Smooth muscle cell (in vitro differentiated cells): ENCODE measurements at regions not wholly inside any gene's neighbourhood (a gene's known extent, or its start where the extent isn't known, plus 50 kb on each side); places are given as distances from the start of the nearest gene placed in this dataset.

Experiments
- DNase-seq: peaks from one replicate; lab custom pipeline; 2025; ENCODE audit not compliant: unreplicated experiment; lab: John Stamatoyannopoulos, UW
- H2AFZ ChIP-seq: fragments of 200-600 bp; sonication (generic); 2 replicates; pipeline ENCODE4 v1.6.0; 2016; ENCODE audit warnings: antibody characterized with exemption, low read depth, mild to moderate bottlenecking
- H3F3A ChIP-seq: fragments of 200-600 bp; sonication (generic); 2 replicates; pipeline ENCODE4 v1.6.0; 2017; ENCODE audit warnings: antibody characterized with exemption, low read depth
- H3K27ac ChIP-seq: fragments of 200-600 bp; sonication (generic); 2 replicates; pipeline ENCODE4 v1.5.1; 2016; ENCODE audit warnings: low read depth, mild to moderate bottlenecking
- H3K27me3 ChIP-seq: fragments of 200-600 bp; sonication (generic); 2 replicates; pipeline ENCODE4 v1.6.1; 2016; ENCODE audit warnings: low read depth, mild to moderate bottlenecking
- H3K36me3 ChIP-seq: fragments of 200-600 bp; sonication (generic); 2 replicates; pipeline ENCODE4 v1.5.1; 2016; ENCODE audit warnings: low read depth
- H3K4me1 ChIP-seq: fragments of 200-600 bp; sonication (generic); 2 replicates; pipeline ENCODE4 v1.5.1; 2016; ENCODE audit warnings: low read depth
- H3K4me2 ChIP-seq: fragments of 200-600 bp; sonication (generic); 2 replicates; pipeline ENCODE4 v1.6.0; 2016; ENCODE audit warnings: mild to moderate bottlenecking
- H3K4me3 ChIP-seq: fragments of 200-600 bp; sonication (generic); 2 replicates; pipeline ENCODE4 v1.5.1; 2016; ENCODE audit warnings: mild to moderate bottlenecking
- H3K79me2 ChIP-seq: fragments of 200-600 bp; sonication (generic); 2 replicates; pipeline ENCODE4 v1.6.0; 2016; ENCODE audit warnings: low read depth, mild to moderate bottlenecking
- H3K9ac ChIP-seq: fragments of 200-600 bp; sonication (generic); 2 replicates; pipeline ENCODE4 v1.6.0; 2016; ENCODE audit warnings: low read depth
- H3K9me3 ChIP-seq: fragments of 200-600 bp; sonication (generic); replicated peaks from 2 replicates; pipeline ENCODE4 v1.5.1; 2016; ENCODE audit warnings: low read depth
- H4K20me1 ChIP-seq: fragments of 200-600 bp; sonication (generic); 2 replicates; pipeline ENCODE4 v1.6.0; 2016; ENCODE audit warnings: low read depth
- CTCF ChIP-seq: fragments of 200-600 bp; sonication (generic); IDR thresholded peaks from 2 replicates; pipeline ENCODE4 v1.5.1; 2017; ENCODE audit warnings: borderline replicate concordance, mild to moderate bottlenecking, antibody characterized with exemption; ENCODE audit not compliant: insufficient read depth, poor library complexity, severe bottlenecking
- WGBS: methylation state at CpG from one replicate; pipeline ENCODE4 v1.1.7; 2016; ENCODE audit warnings: low lambda C conversion rate; 5-methylcytosine and 5-hydroxymethylcytosine counted together

DNA sequence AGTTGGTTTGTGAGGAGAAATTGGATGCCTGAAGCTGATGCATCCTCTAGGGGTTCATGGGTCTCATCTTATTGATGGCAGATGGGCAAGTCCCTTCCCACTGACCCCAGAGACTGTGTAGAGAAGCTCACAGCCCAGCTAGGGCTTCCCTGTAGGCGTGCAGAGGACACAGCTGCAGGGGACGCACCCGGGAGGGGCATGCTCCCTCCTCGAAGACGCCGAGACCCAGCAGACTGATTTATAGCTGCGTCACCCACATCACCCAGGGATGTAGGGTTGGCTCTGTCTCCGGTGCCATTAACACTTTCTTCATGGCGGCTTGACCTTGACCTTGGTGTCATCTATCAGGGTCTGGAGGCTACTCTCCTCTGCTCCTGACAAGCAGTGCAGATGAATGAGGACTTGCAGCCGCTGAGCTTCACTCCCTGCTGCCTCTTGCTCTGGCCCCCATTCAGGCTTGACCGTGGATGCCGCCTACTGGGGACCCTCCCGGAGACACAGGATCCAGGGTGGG, 549.7 kb downstream of the TCERG1L start:
- no peaks in the 10 kb centered on the region for H4K20me1 ChIP-seq
- H3K9ac ChIP-seq: no peak overlapping the region
- no peak overlapping the region for H2AFZ ChIP-seq
- no peaks in the 10 kb centered on the region for H3F3A ChIP-seq
- TF ChIP-seq CTCF: no peak
- no peak overlapping the region for H3K27ac ChIP-seq
- no peaks in the 10 kb centered on the region for H3K4me1 ChIP-seq
- H3K27me3 ChIP-seq: no peaks in the 10 kb centered on the region
- no peak overlapping the region for H3K4me2 ChIP-seq
- H3K9me3 ChIP-seq: no peaks in the 10 kb centered on the region
- no peaks in the 10 kb centered on the region for H3K36me3 ChIP-seq
- 89% methylated on average over 13 of the region's 13 CpGs for WGBS
- H3K79me2 ChIP-seq: no peaks in the 10 kb centered on the region
- H3K4me3 ChIP-seq: no peak overlapping the region
- no peak for DNase-seq

DNA sequence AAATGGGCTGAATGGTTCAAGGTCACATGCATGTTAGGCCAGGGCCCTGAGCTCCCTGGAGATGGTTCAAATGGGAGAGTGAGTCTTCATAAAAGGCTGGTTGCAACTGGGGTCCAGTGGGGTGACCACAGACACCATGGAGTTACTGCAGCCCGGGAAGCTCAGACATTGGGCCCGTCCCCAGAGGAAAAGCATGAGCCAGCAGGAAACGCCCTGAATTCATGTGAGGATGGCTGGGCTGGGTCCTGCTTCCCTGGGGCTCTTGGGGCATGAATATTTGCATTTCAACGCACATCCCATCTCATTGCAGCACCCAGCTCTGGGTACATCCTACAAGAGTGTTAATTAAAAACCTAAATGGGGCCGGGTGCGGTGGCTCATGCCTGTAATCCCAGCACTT, 549.0 kb downstream of the TCERG1L start:
- Histone ChIP-seq H3K36me3 (no peaks in the 10 kb centered on the region), H3K4me3 (no peak overlapping the region), H3K9ac (no peak overlapping the region), H3K27ac (no peak overlapping the region), H3K4me2 (no peak overlapping the region), H3K4me1 (no peaks in the 10 kb centered on the region), H3K79me2 (no peaks in the 10 kb centered on the region), H4K20me1 (no peaks in the 10 kb centered on the region), H3K9me3 (no peaks in the 10 kb centered on the region), H3K27me3 (no peaks in the 10 kb centered on the region), H3F3A (no peaks in the 10 kb centered on the region), H2AFZ (no peak overlapping the region)
- TF ChIP-seq CTCF: no peak
- DNase-seq: no peak
- 82% methylated on average over 6 of the region's 6 CpGs for WGBS

GRCh38 chr10:130763071-130763470, 548.5 kb downstream of the TCERG1L start:
- no peak overlapping the region for H3K27ac ChIP-seq
- H3K4me1 ChIP-seq: no peaks in the 10 kb centered on the region
- H3K4me3 ChIP-seq: no peak overlapping the region
- no peaks in the 10 kb centered on the region for H3K27me3 ChIP-seq
- no peaks in the 10 kb centered on the region for H3K36me3 ChIP-seq
- DNase-seq: no peak
- H3K4me2 ChIP-seq: no peak overlapping the region
- H4K20me1 ChIP-seq: no peaks in the 10 kb centered on the region
- H3K9me3 ChIP-seq: no peaks in the 10 kb centered on the region
- no peaks in the 10 kb centered on the region for H3K79me2 ChIP-seq
- 90% methylated on average over 6 of the region's 6 CpGs for WGBS
- H2AFZ ChIP-seq: no peak overlapping the region
- no peak overlapping the region for H3K9ac ChIP-seq
- no peak for TF ChIP-seq CTCF
- no peaks in the 10 kb centered on the region for H3F3A ChIP-seq

DNA sequence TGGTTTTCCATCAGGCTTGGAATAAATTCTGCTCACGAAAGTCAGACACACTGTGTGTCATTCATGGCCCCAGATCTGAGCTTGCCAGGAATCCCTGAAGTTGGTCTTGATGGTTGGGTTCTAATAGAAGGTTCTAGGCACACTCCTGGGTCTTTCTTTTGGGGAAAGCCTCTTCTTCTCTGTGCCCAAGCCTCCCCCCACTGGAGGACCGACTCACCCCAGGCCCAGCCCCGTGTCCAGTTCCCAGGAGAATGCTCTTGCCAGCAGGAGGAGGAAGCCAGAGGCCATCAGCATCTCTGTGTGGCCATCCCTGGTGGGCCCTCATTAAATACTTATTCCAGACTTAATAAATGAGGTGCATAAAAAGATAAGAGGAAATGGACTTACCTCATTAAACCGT, 548.0 kb downstream of the TCERG1L start:
- no peak for DNase-seq
- TF ChIP-seq CTCF: no peak
- Histone ChIP-seq H3K4me2 (no peak overlapping the region), H3K9me3 (no peaks in the 10 kb centered on the region), H2AFZ (no peak overlapping the region), H3K4me3 (no peak overlapping the region), H4K20me1 (no peaks in the 10 kb centered on the region), H3K36me3 (no peaks in the 10 kb centered on the region), H3K27ac (no peak overlapping the region), H3K4me1 (no peaks in the 10 kb centered on the region), H3K27me3 (no peaks in the 10 kb centered on the region), H3F3A (no peaks in the 10 kb centered on the region), H3K9ac (no peak overlapping the region), H3K79me2 (no peaks in the 10 kb centered on the region)
- WGBS: 74% methylated on average over 4 of the region's 4 CpGs
